ENCODE measurements at regions not wholly inside any gene's neighbourhood (a gene's known extent, or its start where the extent isn't known, plus 50 kb on each side); places are given as distances from the start of the nearest gene placed in this dataset.
"Not testable (repeated sequence)": the region's sequence is repeated elsewhere in the genome, so short reads cannot be mapped to it uniquely, and the experiment has no call there.

GRCh38 chr2:57707794-57708193 lies 338.8 kb upstream of the VRK2 start:
- not testable (repeated sequence) for DNase-seq (ENCODE audit: low spot score)

- no peak for DNase-seq (ENCODE audit: low spot score)
These were observed 334.6 kb upstream of the VRK2 start for GRCh38 chr2:57711991-57712390.

GRCh38 chr2:57720728-57721627 lies 325.6 kb upstream of the VRK2 start:
- peak; percentile 72 for DNase-seq (ENCODE audit: low spot score)

- no peak for DNase-seq (ENCODE audit: low spot score)
These were observed 321.2 kb upstream of the VRK2 start for GRCh38 chr2:57725337-57725947.

GRCh38 chr2:57726294-57726693 lies 320.3 kb upstream of the VRK2 start:
- no peak for DNase-seq (ENCODE audit: low spot score)

- no peak for DNase-seq (ENCODE audit: low spot score)
These were observed 317.9 kb upstream of the VRK2 start for GRCh38 chr2:57728691-57729090.

GRCh38 chr2:57733956-57734355 lies 312.6 kb upstream of the VRK2 start:
- no peak for DNase-seq (ENCODE audit: low spot score)

GRCh38 chr2:57740891-57741290 lies 305.7 kb upstream of the VRK2 start:
- no peak for DNase-seq (ENCODE audit: low spot score)

- DNase-seq (ENCODE audit: low spot score): no peak
These were observed 293.0 kb upstream of the VRK2 start for GRCh38 chr2:57753636-57754035.

- DNase-seq (ENCODE audit: low spot score): no peak
These were observed 287.9 kb upstream of the VRK2 start for GRCh38 chr2:57758686-57759085.

GRCh38 chr2:57759131-57759530 lies 287.5 kb upstream of the VRK2 start:
- no peak for DNase-seq (ENCODE audit: low spot score)

- DNase-seq (ENCODE audit: low spot score): peak; percentile 97
These were observed 286.7 kb upstream of the VRK2 start for GRCh38 chr2:57759822-57760300.

GRCh38 chr2:57760381-57760801 lies 286.2 kb upstream of the VRK2 start:
- no peak for DNase-seq (ENCODE audit: low spot score)

GRCh38 chr2:57776916-57777315 lies 269.7 kb upstream of the VRK2 start:
- DNase-seq (ENCODE audit: low spot score): no peak

GRCh38 chr2:57782587-57782986 lies 264.0 kb upstream of the VRK2 start:
- no peak for DNase-seq (ENCODE audit: low spot score)

GRCh38 chr2:57793310-57793709 lies 253.3 kb upstream of the VRK2 start:
- no peak for DNase-seq (ENCODE audit: low spot score)

- DNase-seq (ENCODE audit: low spot score): no peak
These were observed 250.1 kb upstream of the VRK2 start for GRCh38 chr2:57796527-57796926.

- DNase-seq (ENCODE audit: low spot score): no peak
These were observed 248.3 kb upstream of the VRK2 start for GRCh38 chr2:57798346-57798745.

GRCh38 chr2:57802243-57802642 lies 244.4 kb upstream of the VRK2 start:
- DNase-seq (ENCODE audit: low spot score): no peak

GRCh38 chr2:57804971-57805370 lies 241.6 kb upstream of the VRK2 start:
- no peak for DNase-seq (ENCODE audit: low spot score)

GRCh38 chr2:57806449-57806968 lies 240.1 kb upstream of the VRK2 start:
- no peak for DNase-seq (ENCODE audit: low spot score)

GRCh38 chr2:57809230-57809629 lies 237.4 kb upstream of the VRK2 start:
- no peak for DNase-seq (ENCODE audit: low spot score)

- no peak for DNase-seq (ENCODE audit: low spot score)
These were observed 225.5 kb upstream of the VRK2 start for GRCh38 chr2:57821088-57821487.
